PFSK-1 (cell line): ENCODE measurements at regions not wholly inside any gene's neighbourhood (a gene's known extent, or its start where the extent isn't known, plus 50 kb on each side); places are given as distances from the start of the nearest gene placed in this dataset.

Experiments
- POLR2AphosphoS5 ChIP-seq: IDR thresholded peaks from 2 replicates; pipeline ENCODE4 v1.6.1; 2012; ENCODE audit warnings: low read depth, mild to moderate bottlenecking, control low read depth, low read length, moderate library complexity
- SIN3A ChIP-seq: IDR thresholded peaks from 2 replicates; pipeline ENCODE4 v1.6.1; 2012; ENCODE audit warnings: mild to moderate bottlenecking, low read length, moderate library complexity, borderline replicate concordance; ENCODE audit not compliant: insufficient read depth

DNA sequence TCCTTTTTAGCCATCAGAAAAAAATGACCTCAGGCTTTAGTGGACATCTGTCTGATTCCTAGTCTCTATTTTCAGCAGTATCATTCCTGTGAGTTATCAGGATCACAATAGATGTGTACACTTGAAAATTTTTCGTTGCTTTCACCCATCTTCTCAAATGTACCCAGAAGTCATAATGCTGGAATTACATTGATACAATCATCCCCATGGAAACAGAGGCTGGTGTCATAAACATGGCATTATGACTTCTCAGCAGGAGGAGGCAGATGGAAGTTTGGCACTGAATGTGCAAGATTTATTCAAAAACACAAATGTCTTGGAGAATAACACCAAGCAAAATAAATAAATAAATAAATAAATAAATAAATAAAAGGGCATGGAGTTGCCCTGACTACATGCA lies 292.5 kb downstream of the PHKB start:
- TF ChIP-seq POLR2AphosphoS5: no peak
- TF ChIP-seq SIN3A: no peak
